H9 (cell line): ENCODE measurements at regions not wholly inside any gene's neighbourhood (a gene's known extent, or its start where the extent isn't known, plus 50 kb on each side); places are given as distances from the start of the nearest gene placed in this dataset.

Experiments
- DNase-seq: peaks from one replicate; pipeline ENCODE4 v3.0.0-alpha.2; 2017
- H2AFZ ChIP-seq: one replicate; pipeline ENCODE4 v1.6.1; 2013; ENCODE audit warnings: mild to moderate bottlenecking, low read length, control low read depth, moderate library complexity
- H2AK5ac ChIP-seq: 2 replicates; pipeline ENCODE4 v1.6.1; 2013; ENCODE audit warnings: low read length, control low read depth, mixed read lengths; ENCODE audit not compliant: insufficient read length
- H2BK120ac ChIP-seq: one replicate; pipeline ENCODE4 v1.6.1; 2013; ENCODE audit warnings: low read depth, mild to moderate bottlenecking, low read length, control low read depth, inconsistent platforms; ENCODE audit not compliant: poor library complexity, severe bottlenecking
- H2BK12ac ChIP-seq: 2 replicates; pipeline ENCODE4 v1.6.1; 2013; ENCODE audit warnings: low read length, control low read depth, mixed read lengths, low read depth; ENCODE audit not compliant: insufficient read length
- H2BK15ac ChIP-seq: 2 replicates; pipeline ENCODE4 v1.6.1; 2013; ENCODE audit warnings: low read depth, low read length, control low read depth
- H2BK20ac ChIP-seq: one replicate; pipeline ENCODE4 v1.6.1; 2013; ENCODE audit warnings: low read depth, mild to moderate bottlenecking, low read length, control low read depth, inconsistent platforms; ENCODE audit not compliant: poor library complexity, severe bottlenecking
- H2BK5ac ChIP-seq: 2 replicates; pipeline ENCODE4 v1.6.1; 2013; ENCODE audit warnings: low read length, control low read depth, mixed read lengths; ENCODE audit not compliant: insufficient read length
- H3K14ac ChIP-seq: 2 replicates; pipeline ENCODE4 v1.6.1; 2013; ENCODE audit warnings: low read length, control low read depth; ENCODE audit not compliant: insufficient read depth
- H3K18ac ChIP-seq: 2 replicates; pipeline ENCODE4 v1.6.1; 2013; ENCODE audit warnings: low read depth, mild to moderate bottlenecking, mixed read lengths, low read length, control low read depth; ENCODE audit not compliant: insufficient read length
- H3K23ac ChIP-seq: 2 replicates; pipeline ENCODE4 v1.6.1; 2013; ENCODE audit warnings: low read length, control low read depth, mixed read lengths, low read depth; ENCODE audit not compliant: insufficient read length
- H3K23me2 ChIP-seq: 2 replicates; pipeline ENCODE4 v1.6.1; 2013; ENCODE audit warnings: low read depth, mild to moderate bottlenecking, mixed read lengths, low read length, control low read depth; ENCODE audit not compliant: insufficient read length, poor library complexity, severe bottlenecking
- H3K27ac ChIP-seq: 2 replicates; pipeline ENCODE4 v1.5.1; 2013; ENCODE audit warnings: low read length, control low read depth, mixed read lengths, low read depth; ENCODE audit not compliant: insufficient read length
- H3K27me3 ChIP-seq: 2 replicates; pipeline ENCODE4 v1.6.1; 2013; ENCODE audit warnings: low read length, control low read depth, inconsistent platforms; ENCODE audit not compliant: insufficient read depth
- H3K4ac ChIP-seq: 2 replicates; pipeline ENCODE4 v1.6.1; 2013; ENCODE audit warnings: low read depth, mild to moderate bottlenecking, control low read depth, inconsistent platforms, low read length, moderate library complexity
- H3K4me1 ChIP-seq: 2 replicates; pipeline ENCODE4 v1.6.1; 2013; ENCODE audit warnings: low read length, control low read depth, inconsistent platforms; ENCODE audit not compliant: insufficient read depth
- H3K4me2 ChIP-seq: 2 replicates; pipeline ENCODE4 v1.6.1; 2013; ENCODE audit warnings: low read length, control low read depth, mixed read lengths; ENCODE audit not compliant: insufficient read length, insufficient read depth
- H3K56ac ChIP-seq: 2 replicates; pipeline ENCODE4 v1.6.1; 2013; ENCODE audit warnings: low read depth, mild to moderate bottlenecking, mixed read lengths, low read length, control low read depth; ENCODE audit not compliant: insufficient read length
- H3K79me1 ChIP-seq: 2 replicates; pipeline ENCODE4 v1.6.1; 2013; ENCODE audit warnings: low read depth, mild to moderate bottlenecking, moderate library complexity, low read length, control low read depth, inconsistent platforms; ENCODE audit not compliant: insufficient read depth, poor library complexity, severe bottlenecking
- H3K79me2 ChIP-seq: 2 replicates; pipeline ENCODE4 v1.6.1; 2013; ENCODE audit warnings: low read length, control low read depth, inconsistent platforms; ENCODE audit not compliant: insufficient read depth
- H3K9ac ChIP-seq: 2 replicates; pipeline ENCODE4 v1.6.1; 2013; ENCODE audit warnings: low read length, control low read depth, mixed read lengths; ENCODE audit not compliant: insufficient read length; ENCODE audit errors: extremely low read depth
- H3K9me3 ChIP-seq: one replicate; pipeline ENCODE4 v1.6.1; 2013; ENCODE audit warnings: low read depth, low read length, inconsistent platforms; ENCODE audit not compliant: control insufficient read depth
- H3T11ph ChIP-seq: one replicate; pipeline ENCODE4 v1.6.1; 2013; ENCODE audit warnings: mild to moderate bottlenecking, low read length, control low read depth, inconsistent platforms
- H4K20me1 ChIP-seq: one replicate; pipeline ENCODE4 v1.6.1; 2013; ENCODE audit not compliant: control insufficient read depth, insufficient read length, insufficient read depth
- H4K5ac ChIP-seq: 2 replicates; pipeline ENCODE4 v1.6.1; 2013; ENCODE audit warnings: low read depth, mild to moderate bottlenecking, mixed read lengths, low read length, control low read depth; ENCODE audit not compliant: insufficient read length
- H4K8ac ChIP-seq: replicated peaks from 2 replicates; pipeline ENCODE4 v1.6.1; 2013; ENCODE audit warnings: low read length, control low read depth, mixed read lengths, low read depth; ENCODE audit not compliant: insufficient read length
- H4K91ac ChIP-seq: 2 replicates; pipeline ENCODE4 v1.6.1; 2013; ENCODE audit warnings: low read depth, mild to moderate bottlenecking, moderate library complexity, mixed read lengths, low read length, control low read depth; ENCODE audit not compliant: insufficient read length
- H3K27ac Mint-ChIP-seq, 3 experiments: 2 replicates in 2 of 3; 3 replicates in 1 of 3; pipeline ENCODE4 v1.8.0; 2020 to 2021; ENCODE audit warnings: mixed read lengths in 3 of 3, mild to moderate bottlenecking in 1 of 3, moderate library complexity in 1 of 3
- H3K27me3 Mint-ChIP-seq: 2 replicates; pipeline ENCODE4 v1.8.0; 2021; ENCODE audit warnings: low read depth, mild to moderate bottlenecking, moderate library complexity, mixed read lengths
- H3K36me3 Mint-ChIP-seq, 3 experiments: 2 replicates in 2 of 3; 3 replicates in 1 of 3; pipeline ENCODE4 v1.8.0; 2020 to 2021; ENCODE audit warnings: low read depth in 3 of 3, mixed read lengths in 3 of 3; ENCODE audit not compliant: insufficient read depth in 1 of 3
- H3K4me1 Mint-ChIP-seq, 2 experiments: 2 replicates each; pipeline ENCODE4 v1.8.0; 2020; ENCODE audit warnings: mixed read lengths in 2 of 2
- H3K4me3 Mint-ChIP-seq, 2 experiments: 2 replicates in 1 of 2; 3 replicates in 1 of 2; pipeline ENCODE4 v1.8.0; 2020 to 2021; ENCODE audit warnings: mild to moderate bottlenecking in 2 of 2, mixed read lengths in 2 of 2, moderate library complexity in 1 of 2
- H3K9me3 Mint-ChIP-seq, 2 experiments: 2 replicates in 1 of 2; 3 replicates in 1 of 2; pipeline ENCODE4 v1.8.0; 2020; ENCODE audit warnings: mild to moderate bottlenecking in 2 of 2, mixed read lengths in 2 of 2, moderate library complexity in 1 of 2
- CTCF ChIP-seq: fragments of 200-600 bp; sonication (generic); conservative IDR thresholded peaks from 3 replicates; pipeline ENCODE4 v1.8.0; 2021; ENCODE audit warnings: antibody characterized with exemption, mild to moderate bottlenecking
- WGBS: extraction: QIAGEN DNeasy Blood & Tissue Kit; methylation state at CpG from one replicate; pipeline ENCODE4 v1.1.7; 2013; ENCODE audit warnings: missing lambda C conversion rate, low lambda C conversion rate, mixed read lengths; ENCODE audit not compliant: insufficient read length; ENCODE audit errors: extremely low coverage; 5-methylcytosine and 5-hydroxymethylcytosine counted together

- Histone ChIP-seq H3K79me2 (no peaks in the 10 kb centered on the region), H3K14ac (no peak overlapping the region), H2AFZ (no peak overlapping the region), H2BK15ac (no peak overlapping the region), H3K9me3 (no peaks in the 10 kb centered on the region), H4K20me1 (no peaks in the 10 kb centered on the region), H3K9ac (no peak overlapping the region), H3K56ac (no peak overlapping the region), H3K4ac (no peak overlapping the region), H3K27ac (no peak overlapping the region), H4K8ac (no peak overlapping the region), H3K4me1 (no peaks in the 10 kb centered on the region), H3T11ph (no peak overlapping the region), H2BK120ac (no peak overlapping the region), H3K79me1 (no peaks in the 10 kb centered on the region), H3K23me2 (no peaks in the 10 kb centered on the region), H4K5ac (no peak overlapping the region), H2BK5ac (no peak overlapping the region), H3K18ac (no peak overlapping the region), H2AK5ac (no peak overlapping the region), H3K23ac (no peak overlapping the region), H4K91ac (no peak overlapping the region), H2BK20ac (no peak overlapping the region), H3K27me3 (no peaks in the 10 kb centered on the region), H3K4me2 (no peak overlapping the region), H2BK12ac (no peak overlapping the region)
- Mint-ChIP-seq H3K4me3 (no peak overlapping the region), H3K27me3 (no peaks in the 10 kb centered on the region; the same call in 1 of the 2 replicates), H3K4me1 (peaks cover 8 to 28% of the 10 kb centered on the region in 2 experiments), H3K36me3 (peaks cover 2 to 8% (median 2%) of the 10 kb centered on the region in 3 experiments; a peak in 3 of 7 replicates), H3K9me3 (peaks cover 3 to 9% of the 10 kb centered on the region in 2 experiments), H3K27ac (no peak overlapping the region)
- DNase-seq, result no peak
- no peak for TF ChIP-seq CTCF
- WGBS, result no CpG with 5 or more reads among the region's 10 CpGs
These were observed 399.5 kb downstream of the BUD13 start for GRCh38 chr11:116373104-116373944.
